Choroid plexus epithelial cell (primary cell): ENCODE measurements at regions not wholly inside any gene's neighbourhood (a gene's known extent, or its start where the extent isn't known, plus 50 kb on each side); places are given as distances from the start of the nearest gene placed in this dataset.

Experiments
- DNase-seq: peaks from one replicate; pipeline ENCODE4 v3.0.0-alpha.2; 2010; ENCODE audit warnings: low read depth
- H3K4me3 ChIP-seq: 2 replicates; pipeline ENCODE4 v1.5.1; 2011; ENCODE audit warnings: low read depth, mild to moderate bottlenecking, control low read depth, low read length, moderate library complexity
- TF ChIP-seq, protein P1 (sequence below): conservative IDR thresholded peaks from 2 replicates; pipeline ENCODE4 v1.5.1; 2011; ENCODE audit warnings: low read depth, mild to moderate bottlenecking, control low read depth, inconsistent platforms, low read length, moderate library complexity

DNA sequence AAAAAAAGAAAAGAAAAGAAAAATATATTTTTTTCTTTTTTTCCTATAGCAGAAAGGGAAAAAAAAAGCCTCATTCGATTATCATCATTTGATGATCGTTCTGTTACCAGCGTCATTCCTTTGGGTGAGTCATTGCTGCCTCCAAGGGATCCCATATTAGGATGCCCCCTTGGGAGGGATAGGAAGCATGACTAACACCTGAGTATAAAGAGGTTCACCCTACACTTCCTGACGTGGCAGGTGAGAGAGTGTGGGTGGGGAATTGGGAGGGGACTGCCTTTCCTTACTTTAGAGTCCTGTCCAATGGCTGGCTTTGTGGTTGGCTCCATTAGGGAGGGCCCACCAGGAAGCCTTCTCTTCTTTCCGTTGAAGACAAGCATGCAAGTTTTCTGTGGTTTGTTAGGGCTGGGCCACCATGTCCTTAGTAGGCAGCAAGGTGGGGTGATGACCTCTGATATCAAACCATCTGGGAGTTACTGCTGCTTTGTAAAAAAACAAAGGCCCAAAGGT is 56.1 kb upstream of the FUT8 start:
- TF ChIP-seq, protein P1, sequence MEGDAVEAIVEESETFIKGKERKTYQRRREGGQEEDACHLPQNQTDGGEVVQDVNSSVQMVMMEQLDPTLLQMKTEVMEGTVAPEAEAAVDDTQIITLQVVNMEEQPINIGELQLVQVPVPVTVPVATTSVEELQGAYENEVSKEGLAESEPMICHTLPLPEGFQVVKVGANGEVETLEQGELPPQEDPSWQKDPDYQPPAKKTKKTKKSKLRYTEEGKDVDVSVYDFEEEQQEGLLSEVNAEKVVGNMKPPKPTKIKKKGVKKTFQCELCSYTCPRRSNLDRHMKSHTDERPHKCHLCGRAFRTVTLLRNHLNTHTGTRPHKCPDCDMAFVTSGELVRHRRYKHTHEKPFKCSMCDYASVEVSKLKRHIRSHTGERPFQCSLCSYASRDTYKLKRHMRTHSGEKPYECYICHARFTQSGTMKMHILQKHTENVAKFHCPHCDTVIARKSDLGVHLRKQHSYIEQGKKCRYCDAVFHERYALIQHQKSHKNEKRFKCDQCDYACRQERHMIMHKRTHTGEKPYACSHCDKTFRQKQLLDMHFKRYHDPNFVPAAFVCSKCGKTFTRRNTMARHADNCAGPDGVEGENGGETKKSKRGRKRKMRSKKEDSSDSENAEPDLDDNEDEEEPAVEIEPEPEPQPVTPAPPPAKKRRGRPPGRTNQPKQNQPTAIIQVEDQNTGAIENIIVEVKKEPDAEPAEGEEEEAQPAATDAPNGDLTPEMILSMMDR = no peak
- peak; percentile 59 for DNase-seq
- no peak overlapping the region for H3K4me3 ChIP-seq

DNA sequence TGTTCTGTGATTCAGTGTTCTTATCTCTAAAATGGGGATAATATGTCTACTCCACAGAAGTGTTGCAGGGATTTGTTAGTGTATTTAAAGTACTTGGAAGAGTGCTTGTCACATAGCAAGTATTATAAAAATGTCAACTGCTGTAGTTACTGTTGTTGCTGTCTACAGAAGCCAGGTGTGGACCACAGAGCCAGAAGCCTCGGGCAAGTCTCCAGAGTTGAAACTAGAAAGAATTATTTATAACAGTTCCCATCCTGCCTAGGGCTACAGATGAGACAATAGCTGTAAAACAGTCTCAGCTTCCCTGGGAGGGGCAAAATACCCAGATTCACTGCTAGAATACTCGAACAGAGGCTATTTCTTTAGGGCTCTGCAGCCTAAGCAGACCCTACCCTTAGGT is 55.4 kb upstream of the FUT8 start:
- no peak overlapping the region for H3K4me3 ChIP-seq
- DNase-seq = no peak
- TF ChIP-seq, protein P1 = no peak

DNA sequence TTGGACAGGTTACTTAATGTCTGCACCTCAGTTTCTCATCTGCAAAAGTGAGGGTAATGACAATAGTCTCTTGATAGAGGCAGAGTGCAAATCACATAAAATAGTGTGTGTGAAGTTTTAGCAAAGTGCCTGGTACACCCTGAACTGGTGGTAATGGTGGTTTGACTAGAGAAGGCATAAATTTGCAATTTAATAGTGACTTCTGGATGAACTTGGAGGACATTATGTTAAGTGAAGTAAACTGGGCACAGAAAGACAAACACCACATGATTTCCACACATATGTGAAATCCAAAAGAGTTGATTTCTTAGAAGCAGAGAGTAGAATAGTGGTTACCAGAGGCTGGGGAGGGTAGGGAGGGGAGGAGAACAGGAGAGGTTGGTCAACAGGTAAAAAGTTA is 54.8 kb upstream of the FUT8 start:
- TF ChIP-seq, protein P1 = no peak
- no peak overlapping the region for H3K4me3 ChIP-seq
- DNase-seq = no peak

DNA sequence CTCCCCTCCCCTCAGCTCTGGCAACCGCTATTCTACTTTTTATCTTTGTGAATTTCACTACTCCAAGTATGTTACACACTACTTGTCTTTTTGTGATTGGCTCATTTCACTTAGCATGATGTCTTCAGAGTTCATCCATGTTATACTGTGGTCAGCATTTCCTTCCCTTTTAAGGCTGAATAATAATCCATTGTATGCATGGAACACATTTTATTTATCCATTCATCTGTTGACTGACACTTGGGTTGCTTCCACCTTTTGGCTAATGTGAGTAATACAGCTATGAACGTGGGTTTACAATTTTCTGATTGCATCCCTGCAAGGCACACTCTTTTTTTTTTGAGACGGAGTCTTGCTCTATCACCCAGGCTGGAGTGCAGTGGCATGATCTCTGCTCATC is 53.0 kb upstream of the FUT8 start:
- no peak overlapping the region for H3K4me3 ChIP-seq
- TF ChIP-seq, protein P1 = peak; percentile 39
- DNase-seq = peak; percentile 69

DNA sequence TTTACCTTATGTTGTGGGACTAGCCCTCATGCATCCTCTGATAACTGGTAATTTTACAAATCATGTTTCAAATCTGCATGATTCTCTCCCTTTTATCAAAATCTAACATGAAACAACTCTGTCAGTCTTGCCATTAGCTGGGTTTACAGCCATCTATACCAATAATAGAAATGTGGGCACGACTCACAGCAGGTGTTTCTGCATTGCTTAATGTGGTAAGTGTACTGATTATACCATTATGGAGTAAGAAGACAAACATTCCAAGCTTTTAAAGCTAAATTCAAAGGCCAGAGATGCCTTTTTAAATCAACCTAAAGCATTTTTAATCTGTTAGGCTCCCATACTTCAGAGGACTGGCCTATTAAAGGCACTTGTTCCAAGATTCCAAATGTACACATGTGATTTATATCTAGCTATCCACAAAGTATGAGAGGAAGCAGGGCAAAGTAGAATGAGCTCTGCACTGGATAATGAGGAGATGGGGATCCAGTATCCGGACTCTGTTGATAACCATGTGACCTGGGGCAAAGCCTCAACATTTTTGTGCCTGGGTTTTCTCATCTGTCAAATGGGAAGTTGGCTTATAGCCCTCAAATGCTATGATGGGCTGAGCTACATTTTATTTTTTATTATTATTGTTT is 52.3 kb upstream of the FUT8 start:
- peak; percentile 23 for DNase-seq
- no peak overlapping the region for H3K4me3 ChIP-seq

DNA sequence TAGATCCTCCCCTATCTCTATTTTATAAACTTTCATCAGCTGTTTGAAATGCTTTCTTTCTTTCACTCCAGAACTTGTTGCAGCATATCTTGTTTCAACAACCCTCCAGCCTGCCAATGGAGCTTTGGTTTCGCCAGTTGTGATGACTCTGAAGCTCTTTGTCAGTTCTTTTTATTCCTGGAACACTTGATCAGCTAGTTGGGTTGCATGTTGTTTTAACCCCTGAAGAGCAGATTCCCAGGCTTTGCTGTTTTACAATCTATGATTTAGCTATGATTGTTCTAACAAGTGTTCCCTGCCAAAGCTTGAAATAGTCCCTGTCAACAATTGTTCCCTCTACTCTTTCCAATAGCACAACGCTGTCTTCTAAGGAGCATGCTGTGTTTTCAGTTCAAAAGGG is 50.6 kb upstream of the FUT8 start:
- TF ChIP-seq, protein P1 = no peak
- peak; percentile 93 for DNase-seq
- no peak overlapping the region for H3K4me3 ChIP-seq

More for the DNA sequence above, 52.3 kb upstream of the FUT8 start:
- TF ChIP-seq, protein P1 = no peak
